NCI-H524 (cell line): ENCODE measurements at regions not wholly inside any gene's neighbourhood (a gene's known extent, or its start where the extent isn't known, plus 50 kb on each side); places are given as distances from the start of the nearest gene placed in this dataset.
"Not testable (repeated sequence)": the region's sequence is repeated elsewhere in the genome, so short reads cannot be mapped to it uniquely, and the experiment has no call there.

ENCODE experiments used
- DNase-seq, 2 experiments: peaks; one replicate each; lab custom pipeline; 2025; lab: John Stamatoyannopoulos, UW

DNA sequence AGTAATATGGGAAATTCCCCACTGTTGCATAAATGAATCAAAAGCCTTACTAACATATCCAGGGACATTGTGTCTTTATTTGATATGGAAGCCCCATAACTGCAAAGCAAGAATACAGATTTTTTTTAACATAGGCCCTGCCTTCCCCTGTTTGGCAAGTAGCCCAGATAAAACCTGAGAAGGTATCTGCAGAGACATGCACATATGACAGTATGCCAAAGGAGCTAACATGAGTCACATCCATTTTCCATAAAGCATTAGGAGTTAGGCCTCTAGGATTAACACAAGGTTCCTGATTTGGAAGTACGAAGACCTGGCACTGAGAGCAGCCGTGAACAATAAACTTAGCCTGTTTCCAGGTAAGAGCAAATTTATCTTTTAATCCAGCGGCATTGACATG lies 1505.9 kb downstream of the UQCRFS1 start:
- DNase-seq = not testable (repeated sequence)

DNA sequence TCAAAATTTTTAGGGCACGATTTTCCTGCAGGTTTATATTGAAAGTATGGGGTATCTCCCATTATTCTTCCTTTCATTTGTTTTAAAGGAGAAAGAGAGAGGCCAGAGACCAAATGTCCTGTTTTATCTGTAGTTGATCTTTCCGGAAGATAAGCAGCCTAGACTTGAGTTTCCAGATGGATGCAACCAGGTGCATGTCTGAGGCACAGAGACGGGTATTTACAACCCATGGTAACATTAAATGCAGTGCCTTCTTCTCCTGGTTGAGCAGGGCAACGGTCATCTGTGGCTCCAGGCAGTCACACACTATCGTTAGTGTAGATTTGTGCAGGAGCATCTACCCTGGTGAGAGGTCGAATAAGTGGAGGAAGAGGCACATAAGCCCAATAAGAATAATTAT lies 1507.1 kb downstream of the UQCRFS1 start:
- DNase-seq = no peak

DNA sequence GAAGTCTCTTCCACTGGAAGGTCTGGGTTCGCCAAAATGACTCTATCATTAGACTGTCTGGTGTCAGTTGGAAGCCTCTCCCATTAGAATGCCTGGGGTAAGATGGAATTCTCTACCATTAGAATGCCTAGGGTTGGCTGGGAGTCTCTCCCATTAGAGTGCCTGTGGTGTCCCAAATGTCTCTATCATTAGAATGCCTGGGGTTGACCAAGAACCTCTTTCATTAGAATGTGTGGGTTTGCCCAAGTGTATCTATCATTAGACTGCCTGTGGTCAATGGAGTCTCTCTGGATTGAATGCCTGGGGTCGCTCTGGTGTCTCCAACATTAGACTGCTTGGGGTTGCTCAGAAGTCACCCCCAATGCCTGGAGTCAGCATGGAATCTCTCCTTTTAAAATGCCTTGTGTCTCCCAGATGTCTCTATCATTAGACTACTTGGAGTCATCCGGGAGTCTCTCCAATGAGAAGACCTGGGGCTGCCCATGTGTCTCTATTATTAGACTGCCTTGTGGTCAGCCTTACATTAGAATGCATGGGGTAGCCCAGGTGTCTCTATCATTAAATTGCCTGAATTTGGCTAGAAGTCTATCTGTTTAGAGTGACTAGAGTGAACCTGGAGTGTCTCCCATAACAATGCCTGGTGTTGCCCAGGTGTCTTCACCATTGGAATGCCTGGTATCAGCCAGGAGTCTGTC lies 1518.4 kb downstream of the UQCRFS1 start:
- no peak for DNase-seq

DNA sequence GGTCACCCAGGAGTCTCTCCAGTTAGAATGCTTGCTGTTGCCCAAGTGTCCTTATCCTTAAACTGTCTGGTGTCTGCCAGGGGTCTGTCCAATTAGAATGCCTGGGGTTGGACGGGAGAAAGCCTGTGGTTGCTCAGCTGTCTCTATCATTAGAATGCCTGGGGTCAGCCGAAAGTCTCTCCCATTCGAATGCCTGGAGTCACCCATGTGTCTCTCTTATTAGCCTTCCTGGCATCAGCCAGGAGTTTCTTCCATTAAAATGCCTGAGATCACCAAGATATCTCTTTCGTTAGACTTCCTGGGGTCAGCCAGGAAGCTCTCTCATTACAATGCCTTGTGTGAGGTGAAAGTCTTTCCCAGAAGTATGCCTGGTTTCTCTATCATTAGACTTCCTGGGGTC lies 1521.0 kb downstream of the UQCRFS1 start:
- DNase-seq = no peak

DNA sequence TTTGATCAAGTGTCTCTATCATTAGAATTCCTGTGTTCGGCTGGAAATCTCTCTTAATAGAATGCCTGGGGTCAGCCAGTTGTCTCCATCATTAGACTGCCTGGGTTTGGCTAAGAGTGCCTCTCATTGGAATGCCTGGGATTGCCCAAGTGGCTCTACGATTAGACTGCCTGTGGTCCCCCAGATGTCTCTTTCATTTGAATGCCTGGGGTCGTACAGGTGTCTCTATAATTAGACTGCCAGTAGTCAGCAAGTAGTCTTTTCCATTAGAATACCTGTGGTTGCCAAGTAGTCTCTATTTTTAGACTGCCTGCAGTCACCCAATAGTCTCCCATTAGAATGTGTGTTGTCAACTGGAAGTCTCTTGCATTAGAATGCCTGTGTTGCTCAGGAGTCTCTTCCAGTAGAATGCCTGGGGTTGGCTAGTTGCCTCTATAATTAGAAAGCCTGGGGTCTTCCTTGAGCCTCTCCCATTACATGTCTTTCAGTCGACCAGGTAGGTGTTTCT lies 1523.2 kb downstream of the UQCRFS1 start:
- DNase-seq = no peak

DNA sequence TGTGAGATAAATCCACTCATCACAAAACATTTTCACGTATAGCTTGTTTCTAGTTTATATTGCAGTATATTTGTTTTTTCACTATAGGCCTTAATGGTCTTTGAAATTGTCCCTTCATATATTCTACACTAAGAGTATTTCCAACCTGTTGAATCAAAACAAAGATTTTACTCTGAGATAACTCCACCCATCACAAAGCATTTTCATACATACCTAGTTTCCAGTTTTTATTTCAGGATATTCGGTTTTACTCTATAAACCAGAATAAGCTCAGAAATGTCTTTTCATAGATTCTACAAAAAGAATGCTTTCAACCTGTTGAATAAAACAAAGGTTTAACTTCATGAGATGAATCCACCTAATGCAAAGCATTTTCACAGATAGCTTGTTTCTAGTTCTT lies 1528.7 kb downstream of the UQCRFS1 start:
- DNase-seq = no peak

DNA sequence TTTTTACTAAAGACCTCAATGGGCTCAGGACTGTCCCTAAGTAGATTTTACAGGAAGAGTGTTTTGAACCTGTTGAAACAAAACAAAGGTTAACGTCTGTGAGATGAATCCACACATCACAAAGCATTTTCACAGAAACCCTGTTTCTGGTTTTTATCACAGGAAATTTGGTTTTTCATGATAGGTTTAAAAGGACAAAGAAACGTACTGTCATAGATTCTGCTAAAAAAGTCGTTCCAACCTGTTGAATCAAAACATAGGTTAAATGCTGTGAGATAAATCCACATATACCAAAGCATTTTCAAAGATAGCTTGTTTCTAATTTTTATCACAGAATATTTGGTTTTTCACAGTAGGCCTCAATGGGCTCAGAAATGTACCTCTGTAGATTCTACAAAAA lies 1531.0 kb downstream of the UQCRFS1 start:
- no peak for DNase-seq

DNA sequence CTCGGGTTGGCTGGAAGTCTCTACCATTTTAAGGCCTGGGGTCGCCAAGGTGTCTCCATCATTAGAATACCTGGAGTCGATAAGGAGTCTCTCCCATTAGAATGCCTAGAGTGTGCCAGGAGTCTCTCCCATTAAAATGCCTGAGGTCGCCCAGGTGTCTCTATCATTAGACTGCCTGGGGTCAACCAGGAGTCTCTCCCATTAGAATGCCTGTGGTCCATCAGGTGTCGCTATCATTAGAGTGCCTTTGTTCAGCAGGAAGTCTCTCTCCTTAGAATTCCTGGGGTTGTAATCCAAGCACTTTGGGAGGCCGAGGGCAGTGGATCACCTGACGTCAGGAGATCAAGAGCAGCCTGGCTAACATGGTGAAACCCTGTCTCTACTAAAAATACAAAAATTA lies 1533.0 kb downstream of the UQCRFS1 start:
- DNase-seq = no peak

DNA sequence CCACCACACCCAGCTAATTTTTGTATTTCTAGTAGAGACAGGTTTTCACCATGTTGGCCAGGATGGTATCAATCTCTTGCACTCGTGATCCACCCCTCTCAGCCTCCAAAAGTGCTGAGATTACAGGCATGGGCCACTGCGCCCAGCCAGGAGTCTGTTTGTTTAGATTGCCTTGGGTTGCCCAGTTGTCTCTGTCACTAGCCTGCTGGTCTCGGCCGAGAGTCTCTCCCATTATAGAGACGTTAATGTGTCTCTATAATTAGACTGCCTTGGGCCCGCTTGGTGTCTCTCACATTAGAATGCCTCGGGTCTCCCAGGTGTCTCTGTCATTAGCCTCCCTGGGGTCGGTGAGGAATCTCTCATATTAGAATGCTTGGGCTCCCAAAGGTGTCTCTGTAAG lies 1533.6 kb downstream of the UQCRFS1 start:
- DNase-seq = no peak

DNA sequence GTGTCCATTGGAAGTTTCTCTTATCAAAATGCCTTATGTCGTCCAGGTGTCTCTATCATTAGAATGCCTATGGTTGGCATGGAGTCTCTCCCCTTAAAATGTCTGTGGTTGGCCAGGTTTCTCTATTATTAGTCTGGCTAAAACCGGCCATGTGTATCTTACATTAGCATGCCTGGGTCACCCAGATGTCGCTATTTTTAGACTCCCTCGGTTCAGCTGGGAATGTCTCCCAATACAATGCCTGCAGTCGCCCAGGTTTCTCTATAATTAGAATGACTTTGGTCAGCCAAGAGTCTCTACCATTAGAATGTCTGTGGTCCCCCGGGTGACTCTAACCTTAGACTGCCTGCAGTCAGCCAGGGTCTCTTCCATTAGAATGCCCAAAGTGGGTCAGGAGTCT lies 1536.1 kb downstream of the UQCRFS1 start:
- no peak for DNase-seq

DNA sequence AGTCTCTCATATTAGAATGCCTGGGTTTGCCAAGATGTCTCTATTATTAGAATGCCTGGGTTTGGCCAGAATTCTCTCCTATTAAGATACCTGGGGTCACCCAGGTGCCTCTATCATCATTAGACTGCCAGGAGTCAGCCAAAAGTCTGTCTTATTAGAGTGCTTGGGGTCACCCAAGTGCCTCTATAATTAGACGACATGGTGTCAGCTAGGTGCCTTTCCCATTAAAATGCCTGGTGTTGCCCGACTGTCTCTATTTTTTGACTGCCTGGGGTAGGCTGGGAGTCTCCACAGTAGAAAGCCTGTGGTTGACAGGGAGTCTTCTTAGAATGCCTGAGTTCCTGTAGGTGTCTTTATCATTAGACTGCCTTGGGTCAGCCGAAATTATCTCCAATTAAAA lies 1536.6 kb downstream of the UQCRFS1 start:
- DNase-seq = no peak

DNA sequence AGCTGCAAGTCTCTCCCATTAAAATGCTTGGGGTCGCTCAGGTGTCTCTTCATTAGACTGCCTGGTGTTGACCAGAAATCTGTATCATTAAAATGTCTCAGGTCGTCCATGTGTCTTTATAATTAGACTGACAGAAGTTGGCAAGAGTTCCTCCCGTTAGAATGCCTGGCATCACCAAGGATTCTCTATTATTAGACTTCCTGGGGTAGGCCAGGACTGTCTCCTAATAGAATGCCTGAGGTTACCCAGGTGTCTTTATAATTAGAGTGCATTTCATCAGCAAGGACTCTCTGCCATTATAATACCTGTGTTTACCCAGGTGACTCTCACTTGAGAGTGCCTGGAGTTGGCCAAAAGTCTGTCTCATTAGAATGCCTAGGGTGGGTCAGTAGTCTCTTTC lies 1537.2 kb downstream of the UQCRFS1 start:
- DNase-seq = no peak

DNA sequence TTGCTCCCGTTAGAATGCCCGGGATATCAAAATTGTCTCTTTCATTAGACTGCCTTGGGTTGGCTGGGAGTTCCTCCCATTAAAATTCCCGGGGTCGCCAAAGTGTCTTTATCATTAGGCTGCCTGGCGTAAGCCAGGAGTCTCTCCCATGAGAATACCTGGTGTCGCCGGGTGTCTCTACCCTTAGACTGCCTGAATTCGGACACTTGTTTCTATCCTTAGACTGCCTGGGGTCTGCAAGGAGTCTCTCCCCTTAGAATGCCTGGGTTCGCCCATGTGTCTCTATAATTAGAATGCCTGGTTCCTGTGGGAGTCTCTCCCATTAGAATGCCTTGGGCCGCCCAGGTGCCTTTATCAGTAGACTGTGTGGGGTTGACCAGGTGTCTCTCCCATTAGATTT lies 1538.2 kb downstream of the UQCRFS1 start:
- DNase-seq = no peak

DNA sequence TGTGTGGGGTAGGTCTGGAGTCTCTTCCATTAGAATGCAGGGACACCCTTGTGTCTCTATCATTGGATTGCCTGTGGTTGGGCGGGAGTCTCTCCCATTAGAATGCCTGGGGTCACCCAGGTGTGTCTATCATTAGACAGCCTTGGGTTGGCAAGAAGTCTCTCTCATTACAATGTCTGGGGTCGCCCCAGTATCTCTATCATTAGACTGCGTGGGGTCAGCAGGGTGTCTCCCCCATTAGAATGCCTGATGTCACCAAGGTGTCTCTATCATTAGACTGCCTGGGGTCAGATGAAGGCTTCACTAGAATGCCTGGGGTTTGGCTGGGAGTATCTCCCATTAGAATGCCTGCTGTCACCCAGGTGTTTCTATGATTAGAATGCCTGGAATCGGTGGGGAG lies 1539.0 kb downstream of the UQCRFS1 start:
- DNase-seq = no peak

DNA sequence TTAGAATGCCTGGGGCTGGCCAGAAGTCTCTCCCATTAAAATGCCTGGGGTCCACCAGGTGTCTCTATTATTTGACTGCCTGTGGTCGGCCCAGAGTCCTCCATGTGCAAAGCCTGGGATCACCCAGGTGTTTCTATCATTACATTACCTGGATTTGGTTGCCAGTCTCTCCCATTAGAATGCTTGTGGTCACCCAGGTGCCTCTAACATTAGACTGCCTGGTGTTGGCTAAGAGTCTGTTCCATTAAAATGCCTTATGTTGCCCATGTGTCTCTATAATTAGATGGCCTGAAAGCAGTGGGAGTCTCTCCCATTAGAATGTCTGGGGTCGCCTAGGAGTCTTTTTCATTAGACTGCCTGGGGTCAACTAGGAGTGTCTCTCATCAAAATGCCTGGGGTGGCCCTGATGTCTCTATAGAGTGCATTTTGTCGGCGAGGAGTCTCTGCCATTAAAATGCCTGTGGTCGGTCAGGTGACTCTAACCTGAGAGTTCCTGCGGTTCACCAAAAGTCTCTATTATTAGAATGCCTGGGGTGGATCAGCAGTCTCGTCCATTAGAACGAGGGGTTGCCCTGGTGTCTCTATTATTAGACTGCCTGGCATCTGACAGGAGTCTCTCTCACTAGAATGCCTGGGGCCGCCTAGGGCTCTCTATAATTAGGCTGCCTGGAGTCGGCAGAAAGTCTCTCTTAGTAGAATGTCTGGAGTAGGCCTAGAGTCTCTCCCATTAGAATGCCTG lies 1540.5 kb downstream of the UQCRFS1 start:
- DNase-seq = no peak

DNA sequence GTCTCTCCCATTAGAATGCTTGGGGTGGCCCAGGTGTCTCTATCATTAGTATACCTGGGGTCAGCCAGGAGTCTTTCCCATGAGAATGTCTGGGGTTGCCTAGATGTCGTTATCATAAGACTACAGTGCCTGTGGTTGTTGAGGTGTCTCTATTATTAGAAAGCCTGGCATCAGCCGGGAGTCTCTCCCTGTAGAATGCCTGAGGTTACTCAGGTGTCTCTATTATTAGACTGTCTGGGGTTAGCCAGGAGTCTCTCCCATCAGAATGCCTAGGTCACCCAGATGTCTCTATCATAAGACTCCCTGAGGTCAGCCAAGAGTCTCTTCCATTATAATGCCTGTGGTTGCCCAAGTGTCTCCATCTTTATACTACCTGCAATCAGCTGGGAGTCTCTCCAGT lies 1541.1 kb downstream of the UQCRFS1 start:
- no peak for DNase-seq

DNA sequence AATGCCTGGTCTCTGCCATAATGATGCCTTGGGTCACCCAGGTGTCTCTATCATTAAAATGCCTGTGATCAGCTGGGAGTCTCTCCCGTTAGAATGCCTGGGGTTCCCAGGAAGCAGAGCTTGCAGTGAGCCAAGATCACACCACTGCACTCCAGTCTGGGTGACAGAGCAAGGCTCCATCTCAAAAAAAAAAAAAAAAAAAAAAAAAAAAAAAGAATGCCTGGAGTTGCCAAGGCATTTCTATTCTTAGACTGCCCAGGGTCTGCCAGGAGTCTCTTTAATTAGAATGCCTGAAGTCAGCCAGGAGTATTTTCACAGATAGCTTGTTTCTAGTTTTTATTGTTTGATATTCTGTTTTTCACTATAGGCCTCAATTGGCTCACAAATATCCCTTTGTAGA lies 1552.5 kb downstream of the UQCRFS1 start:
- DNase-seq = no peak

DNA sequence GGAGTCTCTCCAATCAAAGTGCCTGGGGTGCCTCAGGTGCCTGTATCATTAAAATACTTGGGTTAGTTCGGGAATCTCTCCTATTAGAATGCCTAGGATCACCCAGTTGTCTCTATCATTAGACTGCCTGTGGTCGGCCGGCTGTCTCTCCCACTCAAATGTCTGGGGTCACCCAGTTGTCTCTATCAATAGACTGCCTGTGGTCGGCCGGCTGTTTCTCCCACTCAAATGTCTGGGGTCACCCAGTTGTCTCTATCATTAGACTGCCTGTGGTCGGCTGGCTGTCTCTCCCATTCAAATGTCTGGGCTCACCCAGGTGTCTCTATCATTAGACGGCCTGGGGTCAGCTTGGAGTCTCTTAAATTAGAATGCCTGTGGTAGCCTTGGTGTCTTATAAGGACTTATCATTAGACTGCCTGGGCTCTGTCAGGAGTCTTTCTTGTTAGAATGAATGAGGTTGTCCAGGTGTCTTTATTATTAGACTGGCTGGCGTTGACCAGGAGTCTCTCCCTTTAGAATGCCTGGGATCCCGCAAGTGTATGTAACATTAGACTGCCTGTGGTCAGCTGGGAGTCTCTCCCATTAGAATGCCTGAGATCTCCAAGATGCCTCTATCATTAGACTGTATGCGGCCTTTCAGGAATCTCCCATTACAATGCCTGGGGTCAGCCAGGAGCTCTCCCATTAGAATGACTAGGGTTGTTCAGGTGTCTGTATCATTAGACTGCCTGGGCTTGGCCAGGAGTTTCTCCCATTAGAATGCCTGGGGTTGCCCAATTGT lies 1555.5 kb downstream of the UQCRFS1 start:
- DNase-seq = no peak

DNA sequence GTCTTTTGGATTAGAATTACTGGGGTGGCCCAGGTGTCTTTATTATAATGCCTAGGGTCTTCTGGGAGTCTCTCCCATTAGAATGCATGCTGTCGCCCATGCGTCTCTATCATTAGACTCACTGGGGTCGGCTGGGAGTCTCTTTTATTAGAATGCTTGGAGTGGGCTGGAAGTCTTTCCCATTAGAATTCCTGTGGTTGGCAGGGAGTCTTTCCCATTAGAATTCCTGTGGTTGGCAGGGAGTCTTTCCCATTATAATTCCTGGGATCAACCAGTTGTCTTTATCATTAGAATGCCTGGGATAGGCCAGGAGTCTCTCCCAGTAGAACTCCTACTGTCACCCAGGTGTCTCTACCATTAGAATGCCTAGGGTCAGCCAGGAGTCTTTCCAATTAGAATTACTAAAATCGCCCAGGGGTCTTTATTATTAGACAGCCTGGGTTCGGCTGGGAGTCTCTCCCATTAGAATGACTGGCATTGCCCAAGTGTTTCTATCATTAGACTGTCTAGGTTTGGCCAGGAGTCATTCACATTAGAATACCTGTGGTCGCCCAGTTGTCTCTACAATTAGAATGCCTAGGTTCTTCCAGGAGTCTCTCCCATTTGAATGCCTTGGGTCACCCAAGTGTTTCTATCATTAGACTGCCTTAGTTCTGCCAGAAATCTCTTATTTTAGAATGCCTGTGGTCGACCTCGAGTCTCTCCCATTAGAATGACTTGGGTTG lies 1558.5 kb downstream of the UQCRFS1 start:
- no peak for DNase-seq

DNA sequence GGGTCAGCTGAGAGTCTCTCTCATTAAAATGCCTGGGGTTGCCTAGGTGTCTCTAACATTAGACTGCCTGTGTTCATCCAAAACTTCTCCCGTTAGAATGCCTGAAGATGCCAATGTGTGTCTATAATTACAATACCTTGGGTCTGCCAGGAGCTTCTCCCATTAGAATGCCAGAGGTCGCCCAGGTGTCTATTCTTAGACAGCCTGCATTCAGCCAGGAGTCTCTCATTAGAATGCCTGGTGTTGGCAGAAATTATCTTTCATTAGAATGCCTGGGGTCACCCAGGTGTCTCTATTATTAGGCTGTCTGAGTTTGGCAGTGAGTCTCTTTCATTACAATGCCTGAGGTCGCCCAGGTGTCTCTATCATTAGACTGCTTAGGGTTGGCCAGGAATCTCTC lies 1560.2 kb downstream of the UQCRFS1 start:
- DNase-seq = no peak

DNA sequence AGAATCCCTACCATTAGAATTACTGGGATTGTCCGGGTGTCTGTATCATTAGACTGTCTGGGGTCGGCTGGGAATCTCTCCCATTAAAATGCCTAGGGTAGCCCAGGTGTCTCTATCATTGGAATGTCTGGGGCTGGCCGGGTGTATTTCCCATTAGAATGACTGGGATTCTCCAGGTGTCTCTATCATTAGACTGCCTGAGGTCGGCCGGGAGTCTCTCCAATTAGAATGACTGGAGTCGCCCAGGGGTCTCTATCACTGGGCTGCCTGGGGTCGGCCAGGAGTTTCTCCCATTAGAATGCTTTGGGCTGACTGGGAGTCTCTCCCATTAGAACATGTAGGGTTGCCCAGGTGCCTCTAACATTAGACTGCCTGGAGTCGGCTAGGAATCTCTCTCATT lies 1560.7 kb downstream of the UQCRFS1 start:
- DNase-seq = no peak

DNA sequence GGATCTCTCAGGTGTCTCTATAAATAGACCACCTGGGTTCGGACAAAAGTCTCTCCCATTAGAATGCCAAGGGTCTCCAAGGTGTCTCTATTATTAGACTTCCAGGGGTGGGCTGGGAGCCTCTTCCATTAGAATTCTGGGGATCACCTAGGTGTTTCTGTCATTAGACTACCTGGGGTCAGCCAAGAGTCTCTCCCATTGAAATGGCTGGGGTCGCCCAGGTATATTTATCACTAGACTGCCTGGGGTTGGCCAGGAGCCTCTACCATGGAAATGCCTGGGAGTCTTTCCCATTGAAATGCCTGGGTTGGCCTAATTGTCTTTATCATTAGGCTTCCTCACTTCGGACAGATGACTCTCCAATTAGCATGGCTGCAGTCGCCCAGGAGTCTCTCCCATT lies 1565.5 kb downstream of the UQCRFS1 start:
- DNase-seq = no peak
